Prostate gland (tissue), 2 donors: ENCODE measurements at regions not wholly inside any gene's neighbourhood (a gene's known extent, or its start where the extent isn't known, plus 50 kb on each side); places are given as distances from the start of the nearest gene placed in this dataset.

Experiments
- DNase-seq: peaks from one replicate; pipeline ENCODE4 v3.0.0-alpha.2; 2019; ENCODE audit warnings: low spot score
- H3K27ac ChIP-seq, 2 donors: fragments of 200-600 bp; sonication (generic); 2 replicates each; pipeline ENCODE4 v1.5.1; 2017 to 2019
- H3K27me3 ChIP-seq: fragments of 200-600 bp; sonication (generic); replicated peaks from 2 replicates; pipeline ENCODE4 v1.5.1; 2019; ENCODE audit not compliant: insufficient read depth
- H3K36me3 ChIP-seq, 2 donors: fragments of 200-600 bp; sonication (generic); 1 replicate in 1 of 2; 2 replicates in 1 of 2; pipeline versions ENCODE4 v1.5.1 to v1.8.1; 2017 to 2019
- H3K4me1 ChIP-seq: fragments of 200-600 bp; sonication (generic); replicated peaks from 2 replicates; pipeline ENCODE4 v1.5.1; 2019
- H3K4me3 ChIP-seq, 2 donors: fragments of 200-600 bp; sonication (generic); 2 replicates each; pipeline ENCODE4 v1.5.1; 2017 to 2019
- H3K9me3 ChIP-seq: fragments of 200-600 bp; sonication (generic); 2 replicates; pipeline ENCODE4 v1.5.1; 2017
- CTCF ChIP-seq, 4 experiments: fragments of 200-600 bp in 2 of 4; fragments of 450-650 bp in 2 of 4; sonication (generic) in 2 of 4; IDR thresholded peaks; 1 replicate in 3 of 4; 2 replicates in 1 of 4; pipeline ENCODE4 v1.5.1; 2016 to 2019; ENCODE audit warnings: antibody characterized with exemption in 4 of 4, mild to moderate bottlenecking in 2 of 4, moderate library complexity in 2 of 4
- POLR2A ChIP-seq: fragments of 450-650 bp; IDR thresholded peaks from one replicate; pipeline ENCODE4 v1.6.1; 2016; ENCODE audit warnings: antibody characterized with exemption, mild to moderate bottlenecking
- POLR2AphosphoS5 ChIP-seq: sonication (generic); formaldehyde crosslinking; IDR thresholded peaks from one replicate; pipeline ENCODE4 v1.6.1; 2017; ENCODE audit warnings: antibody characterized with exemption
- WGBS: methylation state at CpG from one replicate; pipeline ENCODE4 v1.1.5; 2018; 5-methylcytosine and 5-hydroxymethylcytosine counted together
- intact Hi-C: fragments of 100-400 bp; cut with DNase I; formaldehyde crosslinking; loops from one replicate; pipeline ENCODE4 v1.14.2; 2022

- 70% methylated on average over 10 of the region's 10 CpGs for WGBS
- no peak overlapping the region for H3K4me3 ChIP-seq
- TF ChIP-seq POLR2AphosphoS5 (no peak), CTCF (IDR thresholded peaks at IDR 0.05) (no peak), POLR2A (no peak)
- no peaks in the 10 kb centered on the region for H3K9me3 ChIP-seq
- DNase-seq: no peak
- no peaks in the 10 kb centered on the region for H3K36me3 ChIP-seq
- H3K4me1 ChIP-seq: no peaks in the 10 kb centered on the region
- H3K27ac ChIP-seq: no peak overlapping the region
- no peaks in the 10 kb centered on the region for H3K27me3 ChIP-seq
- intact Hi-C loops: no loop called here
Observed at GRCh38 chr7:1316086-1316485, 83.4 kb downstream of the UNCX start.

GRCh38 chr7:1317646-1318045 is 85.0 kb downstream of the UNCX start:
- Histone ChIP-seq H3K27me3 (peaks cover 2% of the 10 kb centered on the region), H3K36me3 (no peaks in the 10 kb centered on the region), H3K27ac (no peak overlapping the region), H3K4me1 (no peaks in the 10 kb centered on the region), H3K9me3 (no peaks in the 10 kb centered on the region), H3K4me3 (no peak overlapping the region)
- no peak for DNase-seq
- WGBS: 84% methylated on average over 15 of the region's 15 CpGs
- TF ChIP-seq CTCF (IDR thresholded peaks at IDR 0.05) (no peak), POLR2A (no peak)
- intact Hi-C loops: no loop called here

DNA sequence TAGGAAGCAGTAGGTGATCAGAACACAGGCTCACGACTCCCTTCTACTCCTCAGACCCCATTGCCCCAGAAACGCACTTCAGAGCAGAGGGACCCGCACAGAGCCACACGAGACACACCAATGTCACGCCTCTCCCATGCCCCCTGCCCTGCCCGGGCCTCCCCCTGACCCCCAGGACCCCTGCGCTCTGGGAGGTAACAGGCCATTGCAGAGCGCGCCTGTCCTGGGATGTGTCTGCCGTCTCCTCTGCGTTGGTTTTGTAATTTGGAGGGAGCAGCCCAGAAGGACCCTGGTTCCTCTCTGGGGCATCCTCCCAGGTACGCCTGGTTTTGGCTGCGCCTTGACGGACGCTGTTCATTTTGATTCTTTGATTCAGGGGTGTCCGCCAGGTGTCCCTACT is 85.4 kb downstream of the UNCX start:
- intact Hi-C loops: no loop called here
- Histone ChIP-seq H3K4me3 (no peak overlapping the region), H3K4me1 (no peaks in the 10 kb centered on the region), H3K27me3 (peaks cover 5% of the 10 kb centered on the region), H3K9me3 (no peaks in the 10 kb centered on the region), H3K36me3 (no peaks in the 10 kb centered on the region), H3K27ac (no peak overlapping the region)
- DNase-seq: no peak
- 91% methylated on average over 16 of the region's 16 CpGs for WGBS
- no peak for TF ChIP-seq POLR2A
- TF ChIP-seq CTCF (IDR thresholded peaks at IDR 0.05): no peak
- no peak for TF ChIP-seq POLR2AphosphoS5

DNA sequence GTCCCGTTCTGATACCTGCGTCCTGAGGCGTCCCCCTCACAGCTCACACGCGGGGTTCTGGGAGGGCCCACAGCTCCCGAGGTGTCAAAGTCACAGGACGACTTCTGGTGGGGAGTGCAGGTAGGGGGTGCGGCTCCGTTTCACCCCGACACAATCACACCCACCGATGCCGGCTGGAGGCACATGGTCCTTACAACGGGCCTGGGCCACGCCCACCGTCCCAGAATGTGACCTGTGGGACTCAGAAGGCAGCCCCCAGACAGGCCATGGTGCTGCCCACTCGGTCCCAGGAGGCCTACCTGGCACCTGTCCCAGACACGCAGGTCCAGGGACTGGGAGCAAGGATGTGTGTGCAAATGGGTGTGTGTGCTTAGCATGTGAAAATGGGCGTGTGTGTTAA is 86.0 kb downstream of the UNCX start:
- no peaks in the 10 kb centered on the region for H3K9me3 ChIP-seq
- no peak for DNase-seq
- intact Hi-C loops: no loop called here
- TF ChIP-seq CTCF (IDR thresholded peaks at IDR 0.05) (no peak), POLR2A (no peak), POLR2AphosphoS5 (no peak)
- H3K27me3 ChIP-seq: peaks cover 7% of the 10 kb centered on the region
- H3K4me3 ChIP-seq: no peak overlapping the region
- H3K4me1 ChIP-seq: no peaks in the 10 kb centered on the region
- no peaks in the 10 kb centered on the region for H3K36me3 ChIP-seq
- H3K27ac ChIP-seq: no peak overlapping the region
- WGBS: 79% methylated on average over 8 of the region's 18 CpGs

- intact Hi-C loops: no loop called here
- no peaks in the 10 kb centered on the region for H3K9me3 ChIP-seq
- TF ChIP-seq POLR2AphosphoS5 (no peak), CTCF (IDR thresholded peaks at IDR 0.05) (no peak), POLR2A (no peak)
- no peaks in the 10 kb centered on the region for H3K36me3 ChIP-seq
- peaks cover 23% of the 10 kb centered on the region for H3K27me3 ChIP-seq
- WGBS: 78% methylated on average over 17 of the region's 17 CpGs
- H3K27ac ChIP-seq: no peak overlapping the region
- H3K4me3 ChIP-seq: no peak overlapping the region
- no peaks in the 10 kb centered on the region for H3K4me1 ChIP-seq
- no peak for DNase-seq
Observed at GRCh38 chr7:1320616-1321240, 88.1 kb downstream of the UNCX start.
